RKO (cell line): ENCODE measurements at regions not wholly inside any gene's neighbourhood (a gene's known extent, or its start where the extent isn't known, plus 50 kb on each side); places are given as distances from the start of the nearest gene placed in this dataset.
A peak's percentile ranks its signal among the peaks of the same experiment; 100 is the strongest.

Source experiments
- DNase-seq: peaks from one replicate; pipeline ENCODE4 v3.0.0-alpha.2; 2016; ENCODE audit warnings: low spot score

DNA sequence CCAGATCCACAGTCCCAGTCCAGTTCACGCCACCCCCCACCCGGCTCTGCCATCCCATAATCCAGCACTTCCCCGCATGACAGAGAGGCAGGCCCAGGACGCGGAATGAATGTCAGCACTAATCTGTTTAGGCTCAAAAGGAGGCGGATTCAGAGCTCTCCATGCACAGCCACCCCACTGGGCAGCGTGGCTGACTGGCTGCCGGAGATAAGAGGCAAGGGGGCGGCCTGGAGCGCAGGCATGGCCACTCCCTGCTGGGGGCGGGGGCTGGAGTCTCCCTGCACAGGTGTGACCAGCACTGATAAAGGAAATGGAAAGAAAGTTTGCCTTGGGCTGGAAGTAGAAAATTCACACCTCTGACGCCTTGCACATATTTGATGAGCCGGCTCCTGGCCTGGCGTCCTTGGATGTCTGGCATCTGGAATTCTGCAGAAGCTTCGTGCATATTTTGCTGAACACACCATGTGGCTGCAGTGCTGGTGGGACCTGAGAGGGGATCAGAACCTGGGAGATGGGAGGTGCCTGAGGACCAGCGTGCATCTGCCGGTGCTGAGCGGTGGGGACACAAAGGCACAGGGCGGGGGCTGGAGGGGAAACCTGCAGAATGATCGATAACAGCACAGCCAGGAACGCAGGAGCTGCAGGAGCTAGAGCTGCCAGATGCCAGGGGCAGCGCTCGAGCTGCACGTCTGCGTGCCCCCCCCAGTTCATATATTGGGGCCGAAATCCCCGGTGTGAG lies 344.4 kb downstream of the CTTN start:
- no peak for DNase-seq

GRCh38 chr11:70743329-70743728 lies 345.0 kb downstream of the CTTN start:
- DNase-seq = no peak

DNA sequence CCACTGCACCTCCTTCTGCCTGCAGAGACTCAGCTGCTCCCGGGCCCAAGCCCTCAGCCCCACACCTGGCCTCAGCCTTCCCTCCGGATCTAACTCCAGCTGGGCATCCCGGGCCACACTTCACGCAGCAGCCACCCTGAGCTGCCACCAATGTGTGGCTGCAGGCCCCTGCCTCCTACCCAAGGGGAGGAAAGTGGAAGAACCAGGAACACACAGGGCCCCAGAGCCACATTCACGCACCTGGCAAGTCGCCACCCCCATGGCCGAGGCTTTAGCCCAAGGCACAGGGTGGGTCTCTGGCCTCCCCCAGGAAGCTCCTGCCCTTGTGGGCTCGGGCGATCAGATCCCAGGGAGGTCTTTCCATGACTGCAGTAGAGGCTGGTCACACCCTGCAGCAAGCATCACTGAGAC lies 345.6 kb downstream of the CTTN start:
- DNase-seq = no peak

- no peak for DNase-seq
Measured at GRCh38 chr11:70744396-70745185, 346.3 kb downstream of the CTTN start.

DNA sequence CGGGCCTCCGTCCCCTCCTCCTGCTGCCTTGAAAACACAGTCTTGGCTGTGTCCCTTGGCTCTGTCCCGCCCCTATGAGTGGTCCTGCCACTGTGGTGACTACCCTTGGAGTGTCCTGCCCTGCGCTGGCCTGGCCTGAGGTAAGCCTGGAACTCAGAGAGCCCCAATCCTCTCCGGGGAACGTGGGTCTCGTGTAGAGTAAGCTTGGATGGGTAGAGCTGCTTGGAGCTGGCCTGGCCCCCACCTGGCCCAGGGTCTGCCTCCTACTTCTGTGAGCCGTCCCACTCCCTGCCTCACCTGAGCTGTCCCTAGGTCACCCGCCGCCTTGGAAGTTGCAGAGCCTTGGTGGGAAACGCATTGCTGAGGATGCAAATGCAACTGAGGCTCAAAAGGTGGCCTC lies 347.1 kb downstream of the CTTN start:
- no peak for DNase-seq

DNA sequence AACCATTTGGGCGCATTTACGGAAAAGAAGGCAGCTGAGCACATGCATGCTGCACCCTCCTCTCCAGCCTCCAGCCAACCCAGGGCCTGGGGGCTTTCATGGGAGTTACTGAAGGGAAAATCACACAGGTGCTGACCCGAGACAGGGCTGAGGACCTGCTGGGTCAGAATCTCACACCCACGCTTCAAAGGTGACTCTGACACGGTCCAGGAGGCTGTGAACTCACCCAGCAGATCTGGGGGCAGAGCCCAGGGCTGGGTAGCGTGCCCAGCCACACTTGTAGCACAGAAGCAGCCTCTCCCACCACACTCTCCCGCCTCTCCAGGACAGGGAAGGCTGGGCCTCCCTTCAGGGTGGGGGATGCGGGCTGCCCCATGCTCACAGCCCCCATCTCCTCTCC lies 347.6 kb downstream of the CTTN start:
- no peak for DNase-seq

DNA sequence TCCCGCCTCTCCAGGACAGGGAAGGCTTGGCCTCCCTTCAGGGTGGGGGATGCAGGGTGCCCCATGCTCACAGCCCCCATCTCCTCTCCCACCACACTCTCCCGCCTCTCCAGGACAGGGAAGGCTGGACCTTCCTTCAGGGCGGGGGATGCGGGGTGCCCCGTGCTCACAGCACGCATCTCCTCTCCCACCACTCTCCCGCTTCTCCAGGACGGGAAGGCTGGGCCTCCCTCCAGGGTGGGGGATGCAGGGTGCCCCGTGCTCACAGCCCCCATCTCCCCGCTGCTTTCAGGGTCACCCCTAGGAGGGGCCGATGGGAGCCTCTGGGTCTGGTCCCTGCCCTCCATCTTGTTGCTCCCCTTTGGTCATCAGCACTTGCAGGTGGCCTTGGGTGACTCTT lies 348.0 kb downstream of the CTTN start:
- no peak for DNase-seq

- no peak for DNase-seq
Measured at GRCh38 chr11:70747285-70747684, 349.0 kb downstream of the CTTN start.

GRCh38 chr11:70747921-70748320 lies 349.6 kb downstream of the CTTN start:
- DNase-seq = no peak

DNA sequence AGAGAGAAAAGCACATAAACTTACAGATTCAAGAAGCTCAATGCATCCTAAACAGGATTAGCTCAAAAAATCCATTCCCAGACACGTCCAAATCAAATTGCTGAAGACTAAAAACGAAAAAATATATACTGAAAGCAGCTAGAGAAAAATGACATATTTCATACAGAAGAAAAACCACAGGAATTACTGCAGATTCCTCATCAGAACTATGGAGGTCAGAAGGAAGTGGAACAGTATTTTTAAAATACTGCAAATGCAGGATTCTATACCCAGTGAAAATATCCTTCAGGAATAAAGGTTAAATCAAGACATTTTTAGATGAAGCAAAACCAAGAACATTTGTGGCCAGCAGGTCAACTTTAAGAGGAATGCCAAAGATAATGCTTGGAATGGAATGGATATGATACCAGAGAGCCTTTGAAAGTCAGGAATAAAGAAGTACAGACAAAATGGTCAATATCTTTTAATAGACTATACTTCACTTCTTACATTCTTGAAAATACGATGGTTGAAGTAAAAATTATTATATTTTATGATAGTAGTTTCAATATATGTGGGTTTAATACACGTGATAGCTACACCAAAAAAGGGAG lies 352.9 kb downstream of the CTTN start:
- no peak for DNase-seq

- peak; percentile 74 for DNase-seq
Measured at GRCh38 chr11:70755410-70756158, 357.3 kb downstream of the CTTN start.

DNA sequence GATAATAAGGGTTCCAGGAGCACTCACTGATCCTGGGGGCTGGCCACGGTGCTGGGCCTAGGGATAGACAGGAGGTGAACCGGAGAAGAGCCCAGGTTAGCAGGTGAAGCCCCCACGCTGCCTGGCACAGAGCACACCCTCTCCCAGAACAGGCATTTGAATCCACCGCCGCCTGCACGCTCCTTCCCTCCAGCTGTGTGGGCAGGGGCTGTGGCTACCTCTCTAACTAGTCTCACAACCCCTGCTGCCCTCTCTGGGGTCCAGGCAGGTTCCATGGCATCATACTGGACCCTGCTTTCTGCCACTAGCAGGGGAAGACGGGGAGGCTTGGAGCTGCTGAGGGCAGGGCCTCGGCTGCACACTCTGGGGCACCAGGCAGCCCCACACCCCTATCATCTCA lies 358.0 kb downstream of the CTTN start:
- DNase-seq = no peak

DNA sequence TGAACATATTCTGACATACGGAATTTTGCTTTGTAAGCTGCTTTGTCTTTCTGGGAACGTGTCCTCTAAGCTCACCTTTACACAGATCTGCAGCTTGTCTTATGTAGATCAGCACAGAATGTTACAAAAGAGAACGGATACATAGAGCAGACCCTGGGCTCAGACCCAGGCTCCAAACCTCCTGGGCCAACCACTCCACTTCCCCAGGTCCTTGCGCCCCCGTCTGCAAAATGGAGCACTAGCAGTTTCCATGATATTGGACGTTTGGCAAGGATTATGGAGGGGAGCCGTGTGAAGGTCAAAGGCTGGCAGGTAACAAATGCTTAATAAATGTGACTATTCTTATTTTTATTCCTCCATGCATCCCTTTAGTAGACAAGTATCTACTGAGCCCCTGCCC lies 358.4 kb downstream of the CTTN start:
- no peak for DNase-seq

GRCh38 chr11:70757241-70757640 lies 358.9 kb downstream of the CTTN start:
- DNase-seq = no peak

DNA sequence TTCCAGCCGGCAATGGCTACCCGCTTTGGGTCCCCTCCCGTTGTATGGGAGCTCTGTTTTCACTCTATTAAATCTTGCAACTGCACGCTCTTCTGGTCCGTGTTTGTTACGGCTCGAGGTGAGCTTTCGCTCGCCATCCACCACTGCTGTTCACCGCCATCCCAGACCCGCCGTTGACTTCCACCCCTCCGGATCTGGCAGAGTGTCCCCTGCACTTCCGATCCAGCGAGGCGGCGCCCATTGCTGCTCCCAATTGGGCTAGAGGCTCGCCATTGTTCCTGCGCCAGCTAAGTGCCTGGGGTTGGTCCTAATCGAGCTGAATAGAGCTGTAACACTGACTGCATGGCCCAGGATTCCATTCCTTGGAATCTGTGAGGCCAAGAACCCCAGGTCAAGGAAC lies 359.9 kb downstream of the CTTN start:
- no peak for DNase-seq

DNA sequence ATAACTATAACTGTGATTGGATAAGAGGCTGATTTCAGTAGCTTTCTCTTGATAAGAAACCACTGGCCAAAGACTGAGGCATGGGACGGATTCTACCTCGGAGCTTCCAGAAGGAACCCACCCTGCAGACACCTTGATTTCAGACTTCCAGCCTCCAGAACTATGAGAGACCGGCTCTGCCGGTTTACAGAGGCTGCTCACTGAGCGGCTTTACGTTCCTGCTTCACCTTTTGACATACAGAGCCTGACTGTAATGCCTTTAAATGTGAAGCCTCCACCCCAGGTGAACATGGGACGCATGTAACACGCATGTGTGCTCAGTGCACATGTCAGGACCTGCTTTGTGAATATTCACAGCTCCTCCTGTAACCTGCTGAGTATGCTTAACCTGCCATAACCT lies 361.5 kb downstream of the CTTN start:
- no peak for DNase-seq

GRCh38 chr11:70760416-70761020 lies 362.2 kb downstream of the CTTN start:
- no peak for DNase-seq

- DNase-seq = no peak
Measured at GRCh38 chr11:70761094-70761907, 363.0 kb downstream of the CTTN start.

- DNase-seq = no peak
Measured at GRCh38 chr11:70761908-70762337, 363.6 kb downstream of the CTTN start.

DNA sequence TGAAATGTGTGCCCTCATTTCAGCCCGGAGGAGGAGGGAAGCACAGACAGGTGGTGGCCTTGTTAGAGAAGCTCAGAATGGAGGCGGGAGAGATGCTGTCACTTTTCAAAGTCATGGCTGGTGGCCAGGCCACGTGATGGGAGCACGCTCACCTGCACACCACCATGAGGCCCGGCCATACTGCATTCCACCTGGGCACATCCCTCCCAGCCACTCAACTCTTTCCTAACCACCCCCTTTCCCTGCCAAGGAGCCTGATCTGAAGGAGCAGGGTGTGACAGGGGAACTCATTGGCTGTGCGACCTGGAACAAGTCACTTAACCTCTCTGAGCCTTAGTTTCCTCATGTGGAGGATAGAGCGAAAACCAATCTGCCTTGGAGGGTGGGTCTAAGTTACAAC lies 364.5 kb downstream of the CTTN start:
- no peak for DNase-seq

DNA sequence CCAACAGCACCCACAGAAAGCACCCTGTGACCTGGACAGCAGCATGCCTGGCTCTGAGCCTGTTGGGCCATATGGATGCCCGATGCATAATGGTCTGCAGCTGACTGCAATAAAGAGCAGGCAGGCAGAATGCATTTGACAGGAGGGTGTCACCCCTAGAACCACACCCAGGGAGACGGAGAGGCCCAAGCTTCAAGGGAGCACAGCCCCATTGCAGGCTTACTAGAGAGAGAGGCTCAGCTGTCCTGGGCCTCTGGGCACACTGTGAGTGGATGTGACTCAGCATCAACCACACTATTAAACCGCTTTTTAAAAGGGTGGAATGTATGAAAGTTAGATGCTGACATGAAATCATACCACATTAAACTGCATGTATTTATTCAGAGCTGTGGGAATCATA lies 365.3 kb downstream of the CTTN start:
- no peak for DNase-seq
